ENCODE measurements at regions not wholly inside any gene's neighbourhood (a gene's known extent, or its start where the extent isn't known, plus 50 kb on each side); places are given as distances from the start of the nearest gene placed in this dataset.

- TF ChIP-seq CTCF (IDR thresholded peaks at IDR 0.05), result no peak
Measured at GRCh38 chr12:58583940-58584339, 336.4 kb downstream of the LRIG3 start.

- TF ChIP-seq CTCF (IDR thresholded peaks at IDR 0.05), result no peak
Measured at GRCh38 chr12:58584880-58585279, 335.4 kb downstream of the LRIG3 start.

GRCh38 chr12:58586762-58587161 is 333.5 kb downstream of the LRIG3 start:
- TF ChIP-seq CTCF (IDR thresholded peaks at IDR 0.05), result no peak

GRCh38 chr12:58588770-58589169 is 331.5 kb downstream of the LRIG3 start:
- no peak for TF ChIP-seq CTCF (IDR thresholded peaks at IDR 0.05)

- no peak for TF ChIP-seq CTCF (IDR thresholded peaks at IDR 0.05)
Measured at GRCh38 chr12:58592475-58593207, 327.7 kb downstream of the LRIG3 start.

- TF ChIP-seq CTCF (IDR thresholded peaks at IDR 0.05), result no peak
Measured at GRCh38 chr12:58593557-58594304, 326.6 kb downstream of the LRIG3 start.

- TF ChIP-seq CTCF (IDR thresholded peaks at IDR 0.05), result no peak
Measured at GRCh38 chr12:58596381-58596780, 323.9 kb downstream of the LRIG3 start.

All from LNCAP (cell line).